ENCODE measurements at regions not wholly inside any gene's neighbourhood (a gene's known extent, or its start where the extent isn't known, plus 50 kb on each side); places are given as distances from the start of the nearest gene placed in this dataset.
"Not testable (repeated sequence)": the region's sequence is repeated elsewhere in the genome, so short reads cannot be mapped to it uniquely, and the experiment has no call there.

GRCh38 chr22:11066458-11067285 lies 4461.3 kb upstream of the OR11H1 start:
- H3K27ac ChIP-seq (ENCODE audit: control insufficient read depth, insufficient read depth): no peak overlapping the region
- H3K27me3 ChIP-seq (replicated peaks in 1 of 2; ENCODE audit: control insufficient read depth in 2 of 2, insufficient read depth in 2 of 2, low read length in 1 of 2): no peaks in the 10 kb centered on the region
- TF ChIP-seq ZNF592 (IDR thresholded peaks at IDR 0.05) (no peak), USF1 (IDR thresholded peaks at IDR 0.05; ENCODE audit: borderline replicate concordance, extremely low read length, insufficient read depth, low read depth, low read length) (peak; percentile 4)
- no peaks in the 10 kb centered on the region for H3K36me3 ChIP-seq (ENCODE audit: control insufficient read depth in 2 of 2, insufficient read depth in 2 of 2, low read length in 1 of 2)
- SMC1A ChIA-PET (ENCODE audit: uncharacterized antibody, unreplicated experiment): no interaction called here
- no peak overlapping the region for H3K4me2 ChIP-seq (ENCODE audit: control insufficient read depth, insufficient read depth)
- POLR2A ChIA-PET: no interaction called here
- no peak overlapping the region for H3K9ac ChIP-seq (ENCODE audit: control insufficient read depth, insufficient read depth, low read length)
- no peaks in the 10 kb centered on the region for H3K4me1 ChIP-seq (ENCODE audit: control insufficient read depth, insufficient read depth, low read length)
- ATAC-seq (no peak), DNase-seq (ENCODE audit: low read depth, low spot score) (no peak), FAIRE-seq (no peak)
- no TSS peak for BruUV-seq (replicated peaks)
- H3K79me2 ChIP-seq (ENCODE audit: control insufficient read depth, insufficient read depth, low read length): no peaks in the 10 kb centered on the region
- CTCF ChIA-PET: no interaction called here
- 53% methylated on average over 29 of the region's 29 CpGs for WGBS (ENCODE audit: insufficient coverage, insufficient replicate concordance, low lambda C conversion rate, missing lambda C conversion rate)
- H2AFZ ChIP-seq (ENCODE audit: control insufficient read depth, low read depth, low read length): no peak overlapping the region
- RAD21 ChIA-PET (ENCODE audit: unreplicated experiment): no interaction called here
- no peak overlapping the region for H3K4me3 ChIP-seq
- in situ Hi-C loops (cut with MboI): no loop called here
- no peaks in the 10 kb centered on the region; the same call in 2 of the 3 replicates for H3K9me3 ChIP-seq (replicated peaks; ENCODE audit: control insufficient read depth, insufficient read depth, low read length)
- no peaks in the 10 kb centered on the region for H4K20me1 ChIP-seq (ENCODE audit: control insufficient read depth, insufficient read depth)
- intact Hi-C loops (cut with micrococcal nuclease; ENCODE audit: unreplicated experiment): no loop called here

GRCh38 chr22:11067286-11067871 lies 4460.6 kb upstream of the OR11H1 start:
- H2AFZ ChIP-seq (ENCODE audit: control insufficient read depth, low read depth, low read length); POLR2A ChIA-PET; H3K9ac ChIP-seq (ENCODE audit: control insufficient read depth, insufficient read depth, low read length); in situ Hi-C loops (cut with MboI); H3K27ac ChIP-seq (ENCODE audit: control insufficient read depth, insufficient read depth); CTCF ChIA-PET; H3K9me3 ChIP-seq (replicated peaks; ENCODE audit: control insufficient read depth, insufficient read depth, low read length); H3K27me3 ChIP-seq (replicated peaks in 1 of 2; ENCODE audit: control insufficient read depth in 2 of 2, insufficient read depth in 2 of 2, low read length in 1 of 2); RAD21 ChIA-PET (ENCODE audit: unreplicated experiment); H3K4me2 ChIP-seq (ENCODE audit: control insufficient read depth, insufficient read depth); BruUV-seq (replicated peaks); H3K36me3 ChIP-seq (ENCODE audit: control insufficient read depth in 2 of 2, insufficient read depth in 2 of 2, low read length in 1 of 2); H3K4me1 ChIP-seq (ENCODE audit: control insufficient read depth, insufficient read depth, low read length); ATAC-seq; SMC1A ChIA-PET (ENCODE audit: uncharacterized antibody, unreplicated experiment); H3K4me3 ChIP-seq; H3K79me2 ChIP-seq (ENCODE audit: control insufficient read depth, insufficient read depth, low read length); H4K20me1 ChIP-seq (ENCODE audit: control insufficient read depth, insufficient read depth); intact Hi-C loops (cut with micrococcal nuclease; ENCODE audit: unreplicated experiment); DNase-seq (ENCODE audit: low read depth, low spot score); FAIRE-seq: not testable (repeated sequence)
- 26% methylated on average over 13 of the region's 13 CpGs for WGBS (ENCODE audit: insufficient coverage, insufficient replicate concordance, low lambda C conversion rate, missing lambda C conversion rate)

GRCh38 chr22:11067937-11068336 lies 4460.1 kb upstream of the OR11H1 start:
- H3K27ac ChIP-seq (ENCODE audit: control insufficient read depth, insufficient read depth); H2AFZ ChIP-seq (ENCODE audit: control insufficient read depth, low read depth, low read length); FAIRE-seq; in situ Hi-C loops (cut with MboI); POLR2A ChIA-PET; H3K4me3 ChIP-seq; H3K4me2 ChIP-seq (ENCODE audit: control insufficient read depth, insufficient read depth); H3K27me3 ChIP-seq (replicated peaks in 1 of 2; ENCODE audit: control insufficient read depth in 2 of 2, insufficient read depth in 2 of 2, low read length in 1 of 2); H3K9ac ChIP-seq (ENCODE audit: control insufficient read depth, insufficient read depth, low read length); BruUV-seq (replicated peaks); H3K4me1 ChIP-seq (ENCODE audit: control insufficient read depth, insufficient read depth, low read length); ATAC-seq; DNase-seq (ENCODE audit: low read depth, low spot score); RAD21 ChIA-PET (ENCODE audit: unreplicated experiment); SMC1A ChIA-PET (ENCODE audit: uncharacterized antibody, unreplicated experiment); H3K36me3 ChIP-seq (ENCODE audit: control insufficient read depth in 2 of 2, insufficient read depth in 2 of 2, low read length in 1 of 2); H4K20me1 ChIP-seq (ENCODE audit: control insufficient read depth, insufficient read depth); H3K79me2 ChIP-seq (ENCODE audit: control insufficient read depth, insufficient read depth, low read length); CTCF ChIA-PET; intact Hi-C loops (cut with micrococcal nuclease; ENCODE audit: unreplicated experiment); H3K9me3 ChIP-seq (replicated peaks; ENCODE audit: control insufficient read depth, insufficient read depth, low read length): not testable (repeated sequence)
- WGBS (ENCODE audit: insufficient coverage, insufficient replicate concordance, low lambda C conversion rate, missing lambda C conversion rate): 33% methylated on average over 7 of the region's 7 CpGs

All from GM12878 (cell line).